Heart left ventricle (tissue), 16 donors: ENCODE measurements at regions not wholly inside any gene's neighbourhood (a gene's known extent, or its start where the extent isn't known, plus 50 kb on each side); places are given as distances from the start of the nearest gene placed in this dataset.

Experiments
- ATAC-seq, 4 donors: fragments of 200-7000 bp; cut with Tn5 transposase; one replicate each; pipeline ENCODE4 v1.9.1; 2020 to 2022; ENCODE audit warnings: moderate library complexity in 4 of 4, mild to moderate bottlenecking in 3 of 4, moderate number of reproducible peaks in 1 of 4
- DNase-seq, 5 donors: peaks; one replicate each; pipeline ENCODE4 v3.0.0-alpha.2; 2020
- H3K27ac ChIP-seq, 12 donors: fragments of 200-600 bp; sonication (generic) in 4 of 12; one replicate each; pipeline versions ENCODE4 v1.5.0 to v1.8.0; 2016 to 2022; ENCODE audit warnings: mild to moderate bottlenecking in 2 of 12
- H3K27me3 ChIP-seq, 9 donors: fragments of 200-600 bp; sonication (generic) in 2 of 9; one replicate each; pipeline versions ENCODE4 v1.5.1 to v1.8.0; 2016 to 2022; ENCODE audit warnings: mild to moderate bottlenecking in 3 of 9
- H3K36me3 ChIP-seq, 9 donors: fragments of 200-600 bp; sonication (generic) in 2 of 9; one replicate each; pipeline versions ENCODE4 v1.5.0 to v1.8.0; 2018 to 2022; ENCODE audit warnings: mild to moderate bottlenecking in 2 of 9
- H3K4me1 ChIP-seq, 12 donors: fragments of 200-600 bp; sonication (generic) in 4 of 12; one replicate each; pipeline versions ENCODE4 v1.5.0 to v1.8.0; 2016 to 2022; ENCODE audit warnings: mild to moderate bottlenecking in 3 of 12
- H3K4me3 ChIP-seq, 12 donors: fragments of 200-600 bp; sonication (generic) in 4 of 12; one replicate each; pipeline versions ENCODE4 v1.5.0 to v1.8.0; 2017 to 2022; ENCODE audit warnings: mild to moderate bottlenecking in 9 of 12, moderate library complexity in 4 of 12
- H3K9me3 ChIP-seq, 12 donors: fragments of 200-600 bp; sonication (generic) in 4 of 12; one replicate each; pipeline versions ENCODE4 v1.5.0 to v1.8.0; 2016 to 2022; ENCODE audit warnings: mild to moderate bottlenecking in 1 of 12
- CTCF ChIP-seq, 12 donors: fragments of 200-600 bp; sonication (generic) in 4 of 12; IDR thresholded peaks; one replicate each; pipeline versions ENCODE4 v1.5.0 to v1.8.0; 2018 to 2022; ENCODE audit warnings: antibody characterized with exemption in 12 of 12, mild to moderate bottlenecking in 5 of 12
- POLR2A ChIP-seq, 2 donors: fragments of 450-650 bp; IDR thresholded peaks; one replicate each; pipeline ENCODE4 v1.6.1; 2017; ENCODE audit warnings: antibody characterized with exemption in 2 of 2, mild to moderate bottlenecking in 2 of 2, moderate library complexity in 2 of 2
- WGBS, 4 donors: extraction: QIAGEN DNeasy Blood & Tissue Kit in 2 of 4; methylation state at CpG; one replicate each; pipeline versions ENCODE4 v1.1.5 to v1.1.7; 2013 to 2018; 5-methylcytosine and 5-hydroxymethylcytosine counted together
- intact Hi-C, 10 donors: fragments of 100-400 bp; cut with DNase I; formaldehyde crosslinking; loops; one replicate each; pipeline versions ENCODE4 v1.11.1 to v1.14.2; 2022
- donor health status: ischemic (EF 13 %, LVEDD 7.1; RV severe dilation, severe dysfunction).
- donor health status: healthy with polysubstance abuse.
- donor health status: DM: no; HTN: yes; CAD: no.
- donor health status: DM: no; HTN: no; CAD: no.
- donor health status: ischemic (EF 25% LVEDD 6.9; RV normal size, moderate dysfunction).
- donor health status: ischemic (EF 25% LVEDD 5.7; RV mildly dilated, moderate dysfunction).
- donor health status: healthy.
- donor health status: DM: yes; HTN: yes; CAD: no.
- donor health status: ischemic (EF 35%, LVEDD 5.7; RV mildly dilated, moderate dysfunction).
- donor health status: nonischemic (EF 11% LVEDD 7.7; RV severe dilation, severe dysfunction).
- donor health status: DM: yes; HTN: yes; CAD: no.
- donor health status: PGD.
- donor health status: ischemic (EF 29% LVEDD 5.4; RV normal size, mild dysfunction).
- donor health status: nonischemic (EF 23%, LVEDD 6.1; RV moderate dilation, normal function).

GRCh38 chr6:21504790-21505189 lies 88.8 kb upstream of the SOX4 start:
- Histone ChIP-seq H3K27me3 (no peaks in the 10 kb centered on the region), H3K27ac (no peak overlapping the region), H3K36me3 (no peaks in the 10 kb centered on the region), H3K4me1 (peaks cover 0 to 4% (median 0%) of the 10 kb centered on the region in 12 donors), H3K9me3 (peaks cover 0 to 4% (median 0%) of the 10 kb centered on the region in 12 donors), H3K4me3 (no peak overlapping the region)
- intact Hi-C loops, result no loop called here
- 86 to 93% (median 91%) methylated on average over 6 of the region's 6 CpGs for WGBS, 4 donors
- TF ChIP-seq POLR2A (IDR thresholded peaks at IDR 0.05) (no peak), CTCF (IDR thresholded peaks at IDR 0.05) (no peak)
- DNase-seq (no peak), ATAC-seq (no peak)

- TF ChIP-seq POLR2A (IDR thresholded peaks at IDR 0.05), result no peak
- TF ChIP-seq CTCF (IDR thresholded peaks at IDR 0.05), result no peak
- intact Hi-C loops, result no loop called here
- 94 to 96% (median 96%) methylated on average over 5 of the region's 5 CpGs for WGBS, 4 donors
- Histone ChIP-seq H3K27me3 (no peaks in the 10 kb centered on the region), H3K4me1 (peaks cover 0 to under 1% (median 0%) of the 10 kb centered on the region in 12 donors), H3K36me3 (no peaks in the 10 kb centered on the region), H3K4me3 (no peak overlapping the region), H3K9me3 (peaks cover 0 to 4% (median 0%) of the 10 kb centered on the region in 12 donors), H3K27ac (no peak overlapping the region)
- no peak for DNase-seq
- ATAC-seq, result no peak
Observed at GRCh38 chr6:21505574-21505990, 88.0 kb upstream of the SOX4 start.

GRCh38 chr6:21506126-21506525 lies 87.4 kb upstream of the SOX4 start:
- WGBS, 4 donors, result 93 to 95% (median 94%) methylated on average over 4 of the region's 4 CpGs
- Histone ChIP-seq H3K4me3 (no peak overlapping the region), H3K9me3 (peaks cover 0 to 4% (median 0%) of the 10 kb centered on the region in 12 donors), H3K4me1 (no peaks in the 10 kb centered on the region), H3K36me3 (no peaks in the 10 kb centered on the region), H3K27ac (no peak overlapping the region), H3K27me3 (no peaks in the 10 kb centered on the region)
- intact Hi-C loops, result no loop called here
- no peak for TF ChIP-seq POLR2A (IDR thresholded peaks at IDR 0.05)
- no peak for TF ChIP-seq CTCF (IDR thresholded peaks at IDR 0.05)
- DNase-seq (no peak), ATAC-seq (no peak)

GRCh38 chr6:21507811-21508210 lies 85.7 kb upstream of the SOX4 start:
- intact Hi-C loops, result no loop called here
- no peak overlapping the region for H3K27ac ChIP-seq
- H3K4me1 ChIP-seq, result no peaks in the 10 kb centered on the region
- no peak for DNase-seq
- WGBS, 4 donors, result 68 to 84% (median 77%) methylated on average over 2 of the region's 2 CpGs
- no peaks in the 10 kb centered on the region for H3K27me3 ChIP-seq
- ATAC-seq, result no peak
- no peak overlapping the region for H3K4me3 ChIP-seq
- no peaks in the 10 kb centered on the region for H3K36me3 ChIP-seq
- TF ChIP-seq POLR2A (IDR thresholded peaks at IDR 0.05), result no peak
- peaks cover 0 to under 1% (median 0%) of the 10 kb centered on the region in 12 donors for H3K9me3 ChIP-seq

- Histone ChIP-seq H3K36me3 (no peaks in the 10 kb centered on the region), H3K27me3 (no peaks in the 10 kb centered on the region), H3K4me1 (no peaks in the 10 kb centered on the region), H3K27ac (no peak overlapping the region), H3K9me3 (no peaks in the 10 kb centered on the region), H3K4me3 (no peak overlapping the region)
- no peak for ATAC-seq
- WGBS, 4 donors, result 81 to 87% (median 86%) methylated on average over 4 of the region's 4 CpGs
- no peak for TF ChIP-seq POLR2A (IDR thresholded peaks at IDR 0.05)
- no peak for TF ChIP-seq CTCF (IDR thresholded peaks at IDR 0.05)
- intact Hi-C loops, result no loop called here
- DNase-seq, result no peak
Observed at GRCh38 chr6:21508753-21509152, 84.8 kb upstream of the SOX4 start.
